ENCODE measurements at regions not wholly inside any gene's neighbourhood (a gene's known extent, or its start where the extent isn't known, plus 50 kb on each side); places are given as distances from the start of the nearest gene placed in this dataset.
"Not testable (repeated sequence)": the region's sequence is repeated elsewhere in the genome, so short reads cannot be mapped to it uniquely, and the experiment has no call there.

DNA sequence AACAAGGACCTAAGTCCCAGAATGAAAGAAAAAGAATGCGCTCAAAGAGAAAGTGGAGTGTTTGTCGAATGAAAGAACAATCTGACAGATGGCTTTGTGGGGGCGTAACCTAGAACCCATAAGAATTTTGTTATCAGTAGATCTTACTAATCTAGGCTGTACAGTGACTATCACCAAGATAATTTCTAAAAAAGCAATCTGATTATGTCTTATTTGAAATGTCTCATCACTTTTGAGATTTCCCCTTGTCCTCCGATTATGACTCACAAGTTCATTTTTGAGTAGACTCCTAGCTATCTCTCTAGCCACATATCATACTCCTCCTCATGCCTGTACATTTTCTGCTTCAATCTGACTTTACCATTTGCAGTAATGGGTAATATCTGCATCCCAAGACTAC lies 135.6 kb upstream of the SMARCA2 start:
- ATAC-seq = peak; percentile 75 to 76

DNA sequence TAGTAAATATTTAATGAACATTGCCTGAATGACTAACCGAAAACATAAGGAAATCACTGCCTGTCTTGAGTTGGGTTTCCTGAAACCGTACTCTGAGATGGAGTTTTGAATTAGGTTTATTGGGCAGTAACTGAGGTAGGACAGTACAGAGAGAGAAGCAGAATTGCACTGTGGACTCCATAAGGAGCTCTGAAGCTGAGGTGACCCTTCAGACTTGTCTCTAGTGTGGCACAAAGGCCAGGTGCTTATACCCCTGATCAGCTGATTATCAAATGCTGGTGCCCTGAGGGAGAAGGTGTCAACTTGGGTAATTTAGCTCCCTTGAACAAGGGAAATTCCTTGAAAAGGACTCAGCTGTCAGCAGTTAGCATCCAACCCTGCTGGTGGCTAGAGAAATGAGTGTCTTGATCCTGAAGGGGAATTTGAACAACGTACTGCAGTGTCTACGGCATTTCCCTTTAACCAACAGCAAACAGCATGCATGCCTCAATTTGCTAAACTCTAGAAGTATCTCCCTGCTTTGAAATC lies 135.0 kb upstream of the SMARCA2 start:
- peak; percentile 4 to 11 for ATAC-seq

GRCh38 chr9:1881708-1882295 lies 133.3 kb upstream of the SMARCA2 start:
- ATAC-seq = no peak

- no peak for ATAC-seq
Observed at GRCh38 chr9:1882711-1883403, 132.3 kb upstream of the SMARCA2 start.

DNA sequence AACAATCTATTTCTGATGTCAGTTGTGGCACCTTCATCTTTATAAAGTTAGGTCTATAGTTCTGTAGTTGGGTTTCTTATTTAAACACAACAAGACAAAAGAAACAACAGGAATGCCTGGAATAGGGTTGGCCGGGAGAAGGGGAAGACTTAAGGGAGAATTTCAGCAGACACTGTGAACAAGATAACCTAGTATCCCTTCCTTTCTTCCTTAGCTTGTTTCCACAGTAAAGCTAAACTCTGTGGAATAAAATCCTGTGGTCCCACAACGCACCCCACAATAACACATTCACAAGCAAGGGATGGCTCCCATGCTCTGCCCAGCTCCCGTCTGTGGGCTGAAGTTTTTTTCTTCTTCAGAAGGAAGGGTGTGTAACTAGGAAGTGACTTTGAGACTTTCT lies 124.9 kb upstream of the SMARCA2 start:
- no peak for ATAC-seq

- no peak for ATAC-seq
Observed at GRCh38 chr9:1890816-1891215, 124.3 kb upstream of the SMARCA2 start.

DNA sequence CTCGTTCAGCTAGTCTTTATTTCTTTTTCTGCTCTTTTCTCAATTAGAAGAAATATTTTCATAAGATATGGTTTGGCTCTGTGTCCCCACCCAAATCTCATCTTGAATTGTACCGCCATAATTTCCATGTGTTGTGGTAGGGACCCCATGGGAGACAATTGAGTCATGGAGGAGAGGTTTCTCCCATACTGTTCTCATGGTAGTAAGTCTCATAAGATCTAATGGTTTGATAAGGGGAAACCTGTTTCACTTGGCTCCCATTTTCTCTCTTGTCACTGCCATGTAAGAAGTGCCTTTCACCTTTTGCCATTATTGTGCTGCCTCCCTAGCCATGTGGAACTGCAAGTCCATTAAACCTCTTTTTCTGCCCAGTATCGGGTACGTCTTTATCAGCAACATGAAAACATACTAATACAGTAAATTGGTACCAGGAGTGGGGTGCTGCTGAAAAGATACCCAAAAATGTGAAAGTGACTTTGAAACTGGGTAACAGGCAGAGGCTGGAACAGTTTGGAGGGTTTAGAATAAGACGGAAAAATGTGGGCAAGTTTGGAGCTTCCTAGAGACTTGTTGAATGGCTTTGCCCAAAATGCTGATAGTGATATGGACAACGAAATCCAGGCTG lies 112.0 kb upstream of the SMARCA2 start:
- not testable (repeated sequence) for ATAC-seq

- no peak for ATAC-seq
Observed at GRCh38 chr9:1907465-1907864, 107.7 kb upstream of the SMARCA2 start.

- ATAC-seq = no peak
Observed at GRCh38 chr9:1909322-1909721, 105.8 kb upstream of the SMARCA2 start.

DNA sequence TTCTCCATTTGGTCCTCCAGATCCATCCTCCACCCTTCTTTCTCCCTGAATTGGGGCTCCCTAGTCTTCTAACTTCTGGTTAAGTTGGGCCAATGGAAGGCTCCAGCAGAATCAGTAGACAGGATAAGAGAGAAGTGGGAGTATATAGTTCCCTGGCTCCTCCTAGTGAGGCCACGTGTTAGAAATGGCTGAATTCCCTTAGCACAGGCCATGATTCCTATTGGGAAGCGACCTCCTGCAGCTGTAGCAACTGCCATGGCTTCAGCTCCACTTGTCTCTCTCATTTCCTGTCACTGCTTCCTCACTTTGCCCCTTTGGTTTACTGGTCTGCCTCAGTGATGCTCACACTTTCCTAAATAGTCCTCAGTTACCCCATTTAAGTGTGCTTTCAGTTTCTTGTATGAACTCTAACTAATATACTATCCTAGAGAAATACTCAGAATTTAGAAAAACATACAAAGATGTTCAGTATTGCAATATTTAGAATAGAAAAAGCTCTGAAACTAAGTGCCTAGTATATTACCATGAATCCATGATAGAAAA lies 104.8 kb upstream of the SMARCA2 start:
- ATAC-seq = no peak

- ATAC-seq = no peak
Observed at GRCh38 chr9:1913631-1914330, 101.4 kb upstream of the SMARCA2 start.

DNA sequence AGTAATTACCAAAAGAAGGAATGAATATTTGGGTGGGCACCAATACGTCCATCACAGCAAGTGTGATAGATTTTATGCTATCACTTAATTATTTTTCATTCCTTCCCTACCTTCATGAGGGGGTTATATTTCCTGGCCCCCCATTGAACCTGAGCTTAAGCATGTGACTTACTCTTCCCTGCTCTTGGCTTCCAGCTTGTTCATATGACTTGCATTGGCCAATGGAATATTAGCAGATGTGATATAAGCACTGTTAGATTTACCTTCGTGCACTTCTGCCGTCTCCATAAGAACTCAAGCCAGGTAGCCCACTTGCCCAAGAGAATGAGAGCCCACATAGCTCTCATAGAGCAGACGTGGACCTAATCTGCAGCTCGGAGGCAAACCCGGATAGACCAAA lies 99.1 kb upstream of the SMARCA2 start:
- ATAC-seq = no peak

- no peak for ATAC-seq
Observed at GRCh38 chr9:1916655-1917054, 98.5 kb upstream of the SMARCA2 start.

DNA sequence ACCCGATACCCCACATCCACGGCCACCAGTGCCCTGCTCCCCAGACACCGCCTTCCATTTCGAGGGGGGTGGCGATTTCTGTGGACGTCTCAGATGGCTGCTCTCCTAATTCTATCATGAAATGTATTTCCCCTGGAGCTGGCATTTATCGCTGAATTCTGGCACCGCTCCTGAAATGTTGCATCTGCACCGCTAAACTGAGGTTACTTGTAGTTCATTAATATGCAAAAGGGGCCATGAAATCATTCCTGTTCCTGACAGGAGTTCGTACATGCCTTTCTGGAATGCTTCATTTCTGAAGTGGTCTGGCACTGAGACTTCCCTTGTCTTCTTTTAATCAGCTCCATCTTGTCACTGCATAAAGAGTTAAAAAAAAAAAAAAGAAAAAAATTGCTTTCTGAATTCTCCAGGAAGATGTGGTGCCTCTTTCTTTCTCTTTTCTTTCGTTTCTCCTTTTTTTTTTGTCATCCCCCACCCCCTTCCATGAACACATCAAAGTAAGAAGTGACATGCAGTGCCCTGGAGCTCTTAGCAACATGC lies 97.7 kb upstream of the SMARCA2 start:
- ATAC-seq = no peak

- no peak for ATAC-seq
Observed at GRCh38 chr9:1918108-1918507, 97.0 kb upstream of the SMARCA2 start.

GRCh38 chr9:1918622-1919021 lies 96.5 kb upstream of the SMARCA2 start:
- no peak for ATAC-seq

DNA sequence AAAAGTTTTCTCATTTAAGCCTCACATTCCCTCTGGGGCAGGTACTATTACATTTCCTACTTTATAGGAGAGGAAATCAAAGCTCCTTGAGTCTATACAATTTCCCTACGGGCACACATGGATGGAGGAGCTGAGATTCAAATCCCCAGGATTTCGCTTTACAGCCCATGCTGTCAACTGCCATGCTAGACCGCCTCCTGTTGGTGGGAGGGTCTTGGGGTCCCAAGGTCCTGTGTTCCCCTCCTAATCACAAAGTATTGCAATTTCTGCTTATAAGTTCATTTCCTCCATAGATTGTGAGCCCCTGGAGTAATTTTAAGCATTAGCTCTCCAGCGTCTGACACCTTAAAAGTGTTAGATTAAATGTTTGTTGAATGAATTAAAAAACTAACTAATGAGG lies 95.9 kb upstream of the SMARCA2 start:
- ATAC-seq = no peak

DNA sequence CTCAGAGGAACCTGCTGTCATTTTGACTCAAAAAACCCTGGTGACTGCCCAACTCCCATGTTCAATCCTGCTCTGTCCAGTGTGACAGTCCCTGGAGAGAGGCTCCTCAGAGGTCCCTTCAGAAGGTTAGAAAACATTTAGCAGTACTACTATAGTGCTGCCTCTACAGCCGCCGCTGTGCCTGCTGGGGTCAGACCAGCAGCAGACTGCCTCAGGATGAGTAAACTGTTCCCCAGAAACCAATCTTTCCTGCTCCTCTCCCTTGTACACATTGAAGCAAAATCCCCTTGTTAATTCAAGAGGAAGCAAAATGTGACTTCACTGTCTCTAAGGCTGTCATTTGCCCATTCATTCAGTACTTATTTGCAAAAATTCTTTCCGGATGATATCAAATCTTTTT lies 94.8 kb upstream of the SMARCA2 start:
- no peak for ATAC-seq

DNA sequence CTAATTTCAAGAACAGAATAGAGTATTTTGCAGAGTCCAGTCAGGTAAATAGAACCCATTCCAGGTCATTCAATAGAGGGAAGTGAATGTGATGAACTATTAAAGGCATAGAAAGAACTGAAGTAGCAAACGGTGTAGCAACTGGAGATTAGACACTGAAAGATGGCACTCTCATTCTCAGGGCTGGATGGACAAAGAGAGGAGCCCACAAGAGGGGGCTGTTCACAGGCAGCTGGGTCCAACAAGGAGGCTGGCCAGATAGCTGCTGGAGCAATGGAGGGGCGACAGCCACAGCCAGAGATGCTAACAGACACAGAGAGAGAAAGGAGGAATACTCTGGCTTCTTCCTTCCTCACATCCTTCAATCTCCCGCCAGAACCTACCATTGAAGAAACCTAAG lies 93.1 kb upstream of the SMARCA2 start:
- no peak for ATAC-seq

GRCh38 chr9:1927546-1927945 lies 87.6 kb upstream of the SMARCA2 start:
- no peak for ATAC-seq

GRCh38 chr9:1929134-1929533 lies 86.0 kb upstream of the SMARCA2 start:
- no peak for ATAC-seq

GRCh38 chr9:1929722-1930244 lies 85.4 kb upstream of the SMARCA2 start:
- peak in 1 of 2 donors; percentile 38 for ATAC-seq

All from activated CD4-positive, CD25-positive, alpha-beta regulatory T cell treated with anti-CD3 and anti-CD28 coated beads, Interleukin-2, amount 50 U/mL, for 24 hours (primary cell).